T-helper 1 cell treated with Interleukin-12 subunit alpha and Interleukin-12 subunit beta and Interleukin-4 antibody, amounts not matched to agents 30 μg/mL and 1 μg/mL, for 36 hours (primary cell): ENCODE measurements at regions not wholly inside any gene's neighbourhood (a gene's known extent, or its start where the extent isn't known, plus 50 kb on each side); places are given as distances from the start of the nearest gene placed in this dataset.

Source experiments
- H3K27ac Mint-ChIP-seq: one replicate; pipeline ENCODE4 v1.8.0; 2021; ENCODE audit warnings: mild to moderate bottlenecking, mixed read lengths
- H3K27me3 Mint-ChIP-seq: one replicate; pipeline ENCODE4 v1.8.0; 2021; ENCODE audit warnings: low read depth, mixed read lengths
- H3K36me3 Mint-ChIP-seq: one replicate; pipeline ENCODE4 v1.8.0; 2021; ENCODE audit warnings: low read depth, mixed read lengths
- H3K4me1 Mint-ChIP-seq: one replicate; pipeline ENCODE4 v1.8.0; 2021; ENCODE audit warnings: low read depth, mixed read lengths
- H3K4me3 Mint-ChIP-seq: one replicate; pipeline ENCODE4 v1.8.0; 2021; ENCODE audit warnings: mild to moderate bottlenecking, moderate library complexity, mixed read lengths
- H3K9me3 Mint-ChIP-seq: one replicate; pipeline ENCODE4 v1.8.0; 2021; ENCODE audit warnings: mixed read lengths

DNA sequence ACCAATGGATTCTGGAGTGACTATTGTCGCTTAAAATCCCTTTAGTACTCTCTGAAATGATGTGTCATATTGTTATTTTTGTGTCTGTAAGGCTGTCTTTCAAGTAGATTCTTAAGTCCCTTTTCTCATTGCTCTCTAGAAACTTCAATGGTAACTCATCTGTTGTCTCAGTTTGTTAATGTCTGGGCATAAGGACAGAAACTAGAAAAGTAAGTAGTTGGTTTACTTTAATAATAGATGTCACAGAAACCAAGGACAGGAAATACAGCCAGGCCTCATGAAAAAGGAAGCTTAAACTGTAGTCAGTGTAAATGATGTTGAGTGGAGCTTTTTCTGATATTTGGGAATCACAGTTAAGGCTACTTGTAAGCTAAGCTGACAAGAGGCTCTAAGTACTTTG, 730.2 kb upstream of the DPPA4 start:
- H3K4me1 Mint-ChIP-seq, result no peaks in the 10 kb centered on the region
- no peaks in the 10 kb centered on the region for H3K36me3 Mint-ChIP-seq
- H3K4me3 Mint-ChIP-seq, result no peak overlapping the region
- H3K27me3 Mint-ChIP-seq, result no peaks in the 10 kb centered on the region
- no peaks in the 10 kb centered on the region for H3K9me3 Mint-ChIP-seq
- H3K27ac Mint-ChIP-seq, result no peak overlapping the region

DNA sequence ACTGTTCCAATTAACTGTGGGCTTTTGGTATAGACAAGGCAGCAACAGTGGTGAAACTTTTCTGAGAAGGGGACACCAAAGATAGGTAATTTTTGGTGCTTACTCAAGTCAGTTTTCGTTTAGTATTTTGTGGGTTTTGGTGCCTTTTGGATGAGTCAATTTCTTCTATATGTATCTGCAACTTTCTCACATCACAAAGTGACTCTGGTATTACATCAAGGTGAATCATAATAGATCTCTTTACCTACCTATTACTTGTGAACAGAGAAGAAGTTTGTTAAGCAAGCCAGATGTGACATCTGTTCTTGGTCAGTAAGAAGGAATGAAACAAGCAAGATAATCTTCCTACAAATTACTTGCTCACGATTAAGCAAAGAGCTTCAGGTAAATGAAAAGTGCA, 732.4 kb upstream of the DPPA4 start:
- Mint-ChIP-seq H3K9me3 (no peaks in the 10 kb centered on the region), H3K27me3 (no peaks in the 10 kb centered on the region), H3K36me3 (no peaks in the 10 kb centered on the region), H3K4me1 (no peaks in the 10 kb centered on the region), H3K27ac (no peak overlapping the region), H3K4me3 (no peak overlapping the region)

DNA sequence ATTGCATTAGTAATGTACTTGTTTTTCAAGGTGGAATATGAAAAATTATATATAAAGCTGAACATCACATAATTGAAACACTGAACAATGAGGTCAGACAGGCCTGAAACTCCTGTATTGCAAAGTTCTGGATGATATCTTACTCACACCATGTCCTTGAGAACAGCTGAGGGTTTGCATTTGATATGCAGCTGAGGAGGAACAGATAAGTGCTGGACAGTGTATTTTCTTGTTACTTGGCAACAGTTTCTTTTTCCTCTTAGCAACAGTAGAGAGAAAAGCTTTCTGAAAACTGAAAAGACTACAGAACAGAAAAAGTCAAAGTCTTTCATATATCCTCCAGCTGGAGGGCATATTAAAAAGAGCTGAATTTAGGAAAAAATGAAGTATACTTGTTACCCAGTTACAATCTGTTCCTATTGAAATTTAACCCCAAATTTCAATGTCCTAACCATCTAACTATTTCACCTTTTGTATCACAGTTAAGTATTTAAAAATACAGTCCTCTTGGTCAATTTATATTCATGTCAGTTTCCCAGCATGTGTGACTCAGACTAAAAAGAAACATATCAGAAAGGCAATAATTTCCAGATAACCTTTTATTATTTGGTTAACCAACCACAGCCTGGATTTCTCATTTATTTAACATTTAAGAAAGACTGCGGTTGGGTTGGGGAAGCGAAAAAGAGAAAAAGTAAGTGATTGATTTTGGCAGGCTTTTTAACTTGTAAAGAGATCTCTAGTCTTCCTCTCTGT, 733.0 kb upstream of the DPPA4 start:
- Mint-ChIP-seq H3K4me1 (no peaks in the 10 kb centered on the region), H3K36me3 (no peaks in the 10 kb centered on the region), H3K9me3 (no peaks in the 10 kb centered on the region), H3K27ac (no peak overlapping the region), H3K4me3 (no peak overlapping the region), H3K27me3 (no peaks in the 10 kb centered on the region)

DNA sequence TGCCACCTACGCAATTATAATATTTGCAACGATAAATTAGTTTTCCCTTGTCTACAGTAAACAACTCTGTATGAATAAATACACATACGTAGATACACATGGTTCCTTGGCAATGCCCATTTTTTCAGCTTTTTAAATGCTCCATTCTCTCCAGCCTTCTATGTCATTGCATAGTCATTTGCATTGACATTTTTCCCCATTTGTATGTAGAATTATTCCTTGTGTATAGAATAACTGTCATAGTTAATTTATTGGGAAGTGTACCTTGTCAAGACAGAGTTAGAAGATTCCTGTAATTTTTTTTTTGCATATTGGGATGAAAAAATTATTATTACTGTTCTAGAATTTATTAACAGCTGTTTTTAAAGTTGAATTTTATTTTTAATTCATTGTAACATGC, 736.7 kb upstream of the DPPA4 start:
- H3K4me3 Mint-ChIP-seq, result no peak overlapping the region
- no peaks in the 10 kb centered on the region for H3K36me3 Mint-ChIP-seq
- H3K9me3 Mint-ChIP-seq, result no peaks in the 10 kb centered on the region
- no peaks in the 10 kb centered on the region for H3K27me3 Mint-ChIP-seq
- no peaks in the 10 kb centered on the region for H3K4me1 Mint-ChIP-seq
- no peak overlapping the region for H3K27ac Mint-ChIP-seq

DNA sequence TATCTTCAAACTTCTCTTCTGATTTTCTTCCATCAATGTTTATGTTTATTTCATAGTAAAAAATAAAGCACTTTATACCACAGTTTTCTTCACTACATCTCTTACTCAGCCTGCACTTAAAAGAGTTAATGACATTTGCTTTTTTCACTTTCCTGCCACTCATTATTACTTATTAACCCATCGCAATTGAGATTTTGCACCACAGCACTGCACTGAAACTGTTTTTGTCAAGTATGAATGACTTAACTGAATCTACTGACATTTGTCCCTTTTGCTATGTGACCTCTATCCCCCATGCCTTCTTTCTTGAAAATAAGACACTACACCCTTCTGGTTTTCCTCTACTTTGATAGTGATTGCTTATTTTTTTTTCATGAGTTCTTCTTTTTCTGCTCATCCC, 739.7 kb upstream of the DPPA4 start:
- Mint-ChIP-seq H3K27me3 (no peaks in the 10 kb centered on the region), H3K4me3 (no peak overlapping the region), H3K27ac (no peak overlapping the region), H3K4me1 (no peaks in the 10 kb centered on the region), H3K9me3 (no peaks in the 10 kb centered on the region), H3K36me3 (no peaks in the 10 kb centered on the region)

DNA sequence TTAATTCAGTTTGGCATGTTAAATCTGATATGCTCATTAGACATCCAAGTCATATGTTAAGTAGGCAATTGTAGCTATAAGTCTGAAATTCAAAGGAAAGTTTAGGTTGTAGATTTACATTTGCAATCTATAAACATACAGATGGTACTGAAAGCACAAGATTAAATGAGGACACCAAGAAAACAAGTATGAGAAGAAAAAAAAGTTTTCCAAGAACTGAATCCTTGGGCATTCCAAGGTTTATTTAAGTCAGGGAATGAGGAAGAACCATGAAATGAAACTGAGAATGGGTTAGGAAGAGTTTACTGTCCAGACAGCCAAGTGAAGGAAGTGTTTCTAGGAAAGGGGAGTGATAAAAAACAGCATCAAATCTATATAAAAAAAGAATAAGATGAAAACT, 756.1 kb upstream of the DPPA4 start:
- H3K36me3 Mint-ChIP-seq, result no peaks in the 10 kb centered on the region
- no peak overlapping the region for H3K27ac Mint-ChIP-seq
- no peaks in the 10 kb centered on the region for H3K27me3 Mint-ChIP-seq
- H3K4me3 Mint-ChIP-seq, result no peak overlapping the region
- H3K4me1 Mint-ChIP-seq, result no peaks in the 10 kb centered on the region
- no peaks in the 10 kb centered on the region for H3K9me3 Mint-ChIP-seq

DNA sequence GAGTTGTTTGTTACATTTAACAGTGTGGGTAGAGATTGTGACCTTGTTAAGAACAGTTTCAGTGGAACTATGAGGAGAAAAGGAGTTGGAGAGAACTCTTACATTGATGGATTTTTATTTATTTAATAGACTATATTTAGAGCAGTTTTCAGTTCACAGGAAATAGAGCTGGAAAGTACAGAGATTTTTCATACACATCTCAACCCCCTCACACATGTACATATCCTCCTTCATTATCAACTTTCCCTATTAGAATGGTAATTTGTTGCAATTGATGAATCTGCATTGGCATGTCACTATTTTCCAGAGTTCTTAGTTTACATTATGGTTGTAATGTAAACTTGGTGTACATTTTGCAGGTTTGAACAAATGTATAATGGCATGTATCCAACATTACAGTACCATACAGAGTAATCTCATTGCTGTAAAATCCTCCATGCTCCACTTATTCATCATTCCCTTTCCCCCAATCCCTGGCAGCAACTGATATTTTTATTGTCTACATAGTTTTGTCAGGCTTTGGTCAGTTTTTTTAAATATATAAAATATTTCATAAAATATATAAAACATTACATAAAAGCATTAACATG, 756.6 kb upstream of the DPPA4 start:
- no peaks in the 10 kb centered on the region for H3K4me1 Mint-ChIP-seq
- no peaks in the 10 kb centered on the region for H3K36me3 Mint-ChIP-seq
- H3K27me3 Mint-ChIP-seq, result no peaks in the 10 kb centered on the region
- no peaks in the 10 kb centered on the region for H3K9me3 Mint-ChIP-seq
- no peak overlapping the region for H3K4me3 Mint-ChIP-seq
- no peak overlapping the region for H3K27ac Mint-ChIP-seq

DNA sequence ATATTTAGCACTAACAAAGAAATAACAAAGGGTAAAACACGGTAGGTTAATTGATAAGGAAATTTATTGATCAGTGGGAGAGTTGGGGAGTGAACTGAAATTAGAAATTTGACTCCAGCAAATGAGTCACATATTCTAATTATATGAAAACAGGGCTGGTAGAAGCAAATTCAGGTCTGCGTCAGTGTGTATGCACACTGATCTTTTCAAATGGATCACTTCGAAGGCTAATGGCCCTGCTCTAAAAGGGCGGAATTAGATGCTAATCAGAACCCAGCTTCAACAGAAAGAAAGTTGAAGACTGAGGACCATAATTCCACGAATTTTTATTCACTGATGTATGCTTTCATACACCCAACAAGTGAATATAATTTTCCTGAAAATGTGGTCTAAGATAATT, 762.4 kb upstream of the DPPA4 start:
- Mint-ChIP-seq H3K4me3 (no peak overlapping the region), H3K27me3 (no peaks in the 10 kb centered on the region), H3K9me3 (no peaks in the 10 kb centered on the region), H3K27ac (no peak overlapping the region), H3K4me1 (no peaks in the 10 kb centered on the region), H3K36me3 (no peaks in the 10 kb centered on the region)

DNA sequence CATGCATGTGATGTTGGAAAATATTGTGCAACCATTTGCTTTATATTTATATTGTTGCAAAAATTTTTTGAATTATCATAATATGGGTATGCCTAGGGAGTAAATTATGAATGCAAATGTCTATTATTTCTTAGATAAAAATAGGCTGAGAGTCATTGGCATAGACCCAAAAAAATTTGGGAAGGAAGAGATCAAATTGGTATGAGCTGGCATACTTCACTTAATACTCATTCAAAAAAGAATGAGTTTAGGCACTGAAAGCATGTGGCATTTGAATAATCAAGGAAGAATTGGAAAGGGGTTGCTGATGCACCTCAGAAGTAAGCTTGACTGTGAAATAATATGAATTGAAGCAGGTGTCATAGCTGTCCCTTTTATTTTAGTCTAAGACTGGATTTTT, 764.0 kb upstream of the DPPA4 start:
- Mint-ChIP-seq H3K4me1 (no peaks in the 10 kb centered on the region), H3K36me3 (no peaks in the 10 kb centered on the region), H3K9me3 (no peaks in the 10 kb centered on the region), H3K4me3 (no peak overlapping the region), H3K27ac (no peak overlapping the region), H3K27me3 (no peaks in the 10 kb centered on the region)

DNA sequence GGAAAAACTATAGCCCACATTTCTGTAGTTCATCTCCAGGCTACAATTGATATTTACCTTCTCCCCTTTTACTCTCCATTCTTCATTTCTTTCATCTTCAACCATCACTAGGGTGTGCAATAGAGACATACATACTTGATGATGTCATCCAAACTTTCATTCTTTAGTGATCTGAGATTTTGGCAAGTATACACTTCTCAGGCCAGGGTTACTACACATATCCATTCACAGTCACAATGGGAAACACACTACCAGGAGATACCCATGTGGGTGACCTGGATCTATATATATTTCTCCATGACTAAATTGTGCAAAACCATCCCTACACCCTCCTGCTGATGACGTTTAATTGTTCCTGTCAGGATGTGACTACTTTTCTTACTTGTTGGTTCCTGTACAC, 769.5 kb upstream of the DPPA4 start:
- H3K36me3 Mint-ChIP-seq, result no peaks in the 10 kb centered on the region
- H3K4me3 Mint-ChIP-seq, result no peak overlapping the region
- no peaks in the 10 kb centered on the region for H3K9me3 Mint-ChIP-seq
- no peaks in the 10 kb centered on the region for H3K27me3 Mint-ChIP-seq
- H3K4me1 Mint-ChIP-seq, result no peaks in the 10 kb centered on the region
- H3K27ac Mint-ChIP-seq, result no peak overlapping the region

DNA sequence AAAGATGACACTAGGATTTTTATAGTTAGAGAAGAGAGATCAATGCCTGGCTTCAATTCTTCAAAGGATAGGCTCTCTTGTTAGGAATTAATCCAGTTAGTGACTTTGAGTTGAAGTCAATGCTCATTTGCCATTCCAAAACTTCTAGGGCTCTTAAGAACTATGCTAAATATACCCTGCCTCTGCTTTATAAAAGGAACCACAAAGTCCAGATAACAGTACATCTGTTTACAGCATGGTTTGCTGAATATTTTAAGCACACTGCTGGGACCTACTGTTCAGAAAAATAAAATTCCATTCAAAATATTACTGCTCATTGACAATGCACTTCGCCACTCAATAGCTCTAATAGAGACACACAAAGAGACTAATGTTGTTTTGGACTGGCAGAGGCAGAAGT, 786.6 kb upstream of the DPPA4 start:
- Mint-ChIP-seq H3K36me3 (no peaks in the 10 kb centered on the region), H3K9me3 (no peaks in the 10 kb centered on the region), H3K4me1 (no peaks in the 10 kb centered on the region), H3K27ac (no peak overlapping the region), H3K4me3 (no peak overlapping the region), H3K27me3 (no peaks in the 10 kb centered on the region)

DNA sequence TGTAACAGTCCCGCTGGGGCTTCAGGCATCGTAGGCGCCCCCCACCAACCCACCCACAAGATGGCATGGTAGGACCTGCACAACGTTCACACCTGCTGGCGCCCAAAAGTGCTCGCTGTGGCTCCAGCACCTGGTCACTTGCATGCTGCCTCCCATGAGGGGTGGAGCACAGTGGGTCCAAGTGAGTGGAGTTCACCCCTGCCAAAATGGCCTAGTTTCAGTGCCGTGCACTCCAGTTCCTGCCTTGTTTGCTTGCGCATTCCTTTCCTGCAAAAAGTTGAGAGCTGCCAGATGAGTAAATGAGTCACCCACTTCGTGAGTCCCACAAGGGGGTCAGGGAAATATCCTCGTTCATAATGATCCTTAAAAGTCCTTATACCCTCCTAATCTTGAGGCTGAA, 788.7 kb upstream of the DPPA4 start:
- Mint-ChIP-seq H3K4me1 (no peaks in the 10 kb centered on the region), H3K9me3 (no peaks in the 10 kb centered on the region), H3K27ac (no peak overlapping the region), H3K36me3 (no peaks in the 10 kb centered on the region), H3K27me3 (no peaks in the 10 kb centered on the region), H3K4me3 (no peak overlapping the region)

DNA sequence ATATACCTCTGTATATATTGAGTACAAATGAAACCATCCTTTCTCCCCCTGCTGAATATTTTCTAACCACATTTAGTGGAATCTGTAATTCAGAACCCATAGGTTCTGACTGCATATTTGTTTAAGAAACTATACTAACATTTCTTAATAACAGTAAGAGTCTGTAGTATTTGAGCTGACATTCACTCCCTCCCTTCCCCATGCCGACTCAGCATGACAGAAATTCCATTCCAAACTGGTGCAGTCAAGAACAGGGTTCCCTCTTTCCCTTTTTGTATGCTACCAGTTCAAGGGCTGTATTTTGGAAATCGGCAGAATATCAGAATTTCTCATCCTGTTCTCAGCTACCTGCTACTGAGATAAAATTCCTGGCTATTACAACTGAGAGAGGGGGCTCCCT, 796.6 kb upstream of the DPPA4 start:
- Mint-ChIP-seq H3K4me1 (no peaks in the 10 kb centered on the region), H3K9me3 (no peaks in the 10 kb centered on the region)

DNA sequence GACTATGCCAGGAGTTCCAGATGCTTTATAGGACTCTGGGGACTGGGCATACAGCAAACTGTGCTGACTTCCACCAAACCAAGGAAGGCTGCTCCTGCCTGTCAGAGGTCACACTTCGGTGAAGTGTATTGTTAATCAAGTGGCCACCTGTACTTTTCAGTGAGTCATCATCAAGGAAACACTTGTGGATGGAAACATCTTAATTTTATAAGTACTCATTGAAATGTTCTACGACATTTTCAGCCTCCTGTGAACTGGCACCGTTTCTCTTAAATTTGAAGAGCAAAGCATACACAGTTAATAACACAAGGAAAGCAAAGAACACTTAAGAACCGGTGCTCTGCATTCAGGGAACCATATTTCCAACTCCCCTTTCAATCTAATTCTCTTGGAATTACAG, 801.7 kb upstream of the DPPA4 start:
- Mint-ChIP-seq H3K4me3 (no peak overlapping the region), H3K36me3 (no peaks in the 10 kb centered on the region), H3K9me3 (no peaks in the 10 kb centered on the region), H3K27me3 (no peaks in the 10 kb centered on the region), H3K27ac (no peak overlapping the region), H3K4me1 (no peaks in the 10 kb centered on the region)

More for the DNA sequence above, 796.6 kb upstream of the DPPA4 start:
- no peak overlapping the region for H3K4me3 Mint-ChIP-seq
- H3K27me3 Mint-ChIP-seq, result no peaks in the 10 kb centered on the region
- no peaks in the 10 kb centered on the region for H3K36me3 Mint-ChIP-seq
- no peak overlapping the region for H3K27ac Mint-ChIP-seq

DNA sequence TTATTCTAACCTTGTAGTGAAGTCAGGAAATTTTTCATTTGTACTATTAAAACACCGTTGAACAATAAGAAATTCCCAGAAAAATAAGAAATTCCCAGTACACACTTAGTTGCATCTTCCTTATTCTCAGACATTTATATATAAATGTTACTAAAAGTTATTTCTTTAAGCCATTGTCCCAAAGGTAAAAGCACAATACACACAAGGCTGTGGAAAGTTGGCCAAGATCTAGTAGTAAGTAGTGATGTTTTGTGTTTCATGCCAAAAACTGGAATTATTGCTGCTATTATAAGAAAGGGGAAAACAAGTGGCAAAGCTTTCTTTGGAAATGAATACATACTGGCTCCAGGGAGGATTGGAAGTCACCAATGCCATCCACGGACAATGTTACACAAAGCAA, 802.5 kb upstream of the DPPA4 start:
- H3K4me3 Mint-ChIP-seq, result no peak overlapping the region

DNA sequence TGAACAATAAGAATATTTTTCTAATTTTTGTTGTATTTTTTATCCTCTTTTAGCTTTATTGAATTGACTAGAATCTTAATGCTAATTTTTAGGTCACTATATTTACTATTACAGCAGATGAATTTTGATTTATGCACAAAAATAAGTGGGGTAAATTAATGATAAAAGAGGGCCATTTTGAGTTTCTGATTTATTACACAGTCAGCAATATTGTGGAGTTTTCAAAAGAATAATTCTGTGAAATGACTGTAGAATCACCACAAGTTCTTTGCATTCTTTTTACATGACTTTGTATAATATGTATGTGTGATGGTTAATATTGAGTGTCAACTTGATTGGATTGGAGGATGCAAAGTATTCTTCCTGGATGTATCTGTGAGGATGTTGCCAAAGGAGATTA, 812.4 kb upstream of the DPPA4 start:
- Mint-ChIP-seq H3K27me3 (no peaks in the 10 kb centered on the region), H3K9me3 (no peaks in the 10 kb centered on the region), H3K4me3 (no peak overlapping the region), H3K27ac (no peak overlapping the region), H3K4me1 (no peaks in the 10 kb centered on the region), H3K36me3 (no peaks in the 10 kb centered on the region)

More for the DNA sequence above, 802.5 kb upstream of the DPPA4 start:
- Mint-ChIP-seq H3K4me1 (no peaks in the 10 kb centered on the region), H3K27ac (no peak overlapping the region), H3K9me3 (no peaks in the 10 kb centered on the region), H3K36me3 (no peaks in the 10 kb centered on the region), H3K27me3 (no peaks in the 10 kb centered on the region)
